Fibroblast of the aortic adventitia (primary cell): ENCODE measurements at regions not wholly inside any gene's neighbourhood (a gene's known extent, or its start where the extent isn't known, plus 50 kb on each side); places are given as distances from the start of the nearest gene placed in this dataset.

Source experiments
- DNase-seq: peaks from one replicate; pipeline ENCODE4 v3.0.0-alpha.2; 2010; ENCODE audit warnings: low read depth
- H3K4me3 ChIP-seq: 2 replicates; pipeline ENCODE4 v1.5.1; 2011; ENCODE audit warnings: low read depth, mild to moderate bottlenecking, control low read depth, low read length, moderate library complexity
- CTCF ChIP-seq: IDR thresholded peaks from 2 replicates; pipeline ENCODE4 v1.5.1; 2011; ENCODE audit warnings: mild to moderate bottlenecking, low read length, control low read depth, inconsistent platforms; ENCODE audit not compliant: insufficient read depth

- no peak overlapping the region for H3K4me3 ChIP-seq
- DNase-seq, result no peak
- TF ChIP-seq CTCF, result no peak
Measured at GRCh38 chr1:114214016-114214415, 60.3 kb upstream of the SYT6 start.

- no peak for TF ChIP-seq CTCF
- no peak for DNase-seq
- H3K4me3 ChIP-seq, result no peak overlapping the region
Measured at GRCh38 chr1:114209971-114210370, 56.3 kb upstream of the SYT6 start.

- no peak overlapping the region for H3K4me3 ChIP-seq
- TF ChIP-seq CTCF, result no peak
- DNase-seq, result no peak
Measured at GRCh38 chr1:114208714-114209113, 55.0 kb upstream of the SYT6 start.

GRCh38 chr1:114208106-114208505, 54.4 kb upstream of the SYT6 start:
- TF ChIP-seq CTCF, result no peak
- H3K4me3 ChIP-seq, result no peak overlapping the region

GRCh38 chr1:114207635-114208034, 54.0 kb upstream of the SYT6 start:
- DNase-seq, result no peak
- no peak overlapping the region for H3K4me3 ChIP-seq
- no peak for TF ChIP-seq CTCF

More at GRCh38 chr1:114208106-114208505, 54.4 kb upstream of the SYT6 start:
- DNase-seq, result no peak

GRCh38 chr1:114206392-114206791, 52.7 kb upstream of the SYT6 start:
- no peak overlapping the region for H3K4me3 ChIP-seq
- DNase-seq, result no peak
- TF ChIP-seq CTCF, result no peak

GRCh38 chr1:114203595-114204128, 50.0 kb upstream of the SYT6 start:
- H3K4me3 ChIP-seq, result no peak overlapping the region
- no peak for TF ChIP-seq CTCF
- DNase-seq, result no peak
